Renal pelvis (tissue), 1 donor: ENCODE measurements at regions not wholly inside any gene's neighbourhood (a gene's known extent, or its start where the extent isn't known, plus 50 kb on each side); places are given as distances from the start of the nearest gene placed in this dataset.

Experiments
- DNase-seq: peaks from one replicate; pipeline ENCODE4 v3.0.0-alpha.2; 2013

- DNase-seq = no peak
Observed at GRCh38 chr14:100955201-100955600, 51.7 kb upstream of the RTL1 start.

- DNase-seq = no peak
Observed at GRCh38 chr14:100962494-100962893, 59.0 kb upstream of the RTL1 start.

GRCh38 chr14:100965296-100965695, 61.8 kb upstream of the RTL1 start:
- no peak for DNase-seq

GRCh38 chr14:100967178-100967577, 63.7 kb upstream of the RTL1 start:
- DNase-seq = no peak

GRCh38 chr14:100967930-100968329, 64.4 kb upstream of the RTL1 start:
- DNase-seq = no peak

- DNase-seq = no peak
Observed at GRCh38 chr14:100972118-100972897, 68.8 kb upstream of the RTL1 start.

GRCh38 chr14:100975671-100976070, 72.1 kb upstream of the RTL1 start:
- no peak for DNase-seq

GRCh38 chr14:100979079-100979478, 75.6 kb upstream of the RTL1 start:
- no peak for DNase-seq

- DNase-seq = no peak
Observed at GRCh38 chr14:100979780-100980179, 76.3 kb upstream of the RTL1 start.

- DNase-seq = no peak
Observed at GRCh38 chr14:100980823-100981222, 77.3 kb upstream of the RTL1 start.

- no peak for DNase-seq
Observed at GRCh38 chr14:100981809-100982208, 78.3 kb upstream of the RTL1 start.

GRCh38 chr14:100982353-100982752, 78.8 kb upstream of the RTL1 start:
- DNase-seq = no peak

GRCh38 chr14:100982762-100983161, 79.2 kb upstream of the RTL1 start:
- no peak for DNase-seq

GRCh38 chr14:100983710-100984109, 80.2 kb upstream of the RTL1 start:
- no peak for DNase-seq

GRCh38 chr14:100988011-100988410, 84.5 kb upstream of the RTL1 start:
- no peak for DNase-seq

- no peak for DNase-seq
Observed at GRCh38 chr14:100988411-100988900, 84.9 kb upstream of the RTL1 start.

- no peak for DNase-seq
Observed at GRCh38 chr14:100988956-100989355, 85.4 kb upstream of the RTL1 start.

GRCh38 chr14:100989924-100990323, 86.4 kb upstream of the RTL1 start:
- no peak for DNase-seq

- DNase-seq = no peak
Observed at GRCh38 chr14:100994082-100994481, 90.6 kb upstream of the RTL1 start.

- no peak for DNase-seq
Observed at GRCh38 chr14:100994756-100995330, 91.3 kb upstream of the RTL1 start.

- DNase-seq = no peak
Observed at GRCh38 chr14:101000711-101001250, 97.3 kb upstream of the RTL1 start.

GRCh38 chr14:101001311-101002069, 98.0 kb upstream of the RTL1 start:
- DNase-seq = no peak

GRCh38 chr14:101002738-101003137, 99.2 kb upstream of the RTL1 start:
- DNase-seq = no peak
